Prostate gland (tissue), 2 donors: ENCODE measurements at regions not wholly inside any gene's neighbourhood (a gene's known extent, or its start where the extent isn't known, plus 50 kb on each side); places are given as distances from the start of the nearest gene placed in this dataset.

Source experiments
- DNase-seq: peaks from one replicate; pipeline ENCODE4 v3.0.0-alpha.2; 2019; ENCODE audit warnings: low spot score
- H3K27ac ChIP-seq, 2 donors: fragments of 200-600 bp; sonication (generic); 2 replicates each; pipeline ENCODE4 v1.5.1; 2017 to 2019
- H3K27me3 ChIP-seq: fragments of 200-600 bp; sonication (generic); replicated peaks from 2 replicates; pipeline ENCODE4 v1.5.1; 2019; ENCODE audit not compliant: insufficient read depth
- H3K36me3 ChIP-seq, 2 donors: fragments of 200-600 bp; sonication (generic); 1 replicate in 1 of 2; 2 replicates in 1 of 2; pipeline versions ENCODE4 v1.5.1 to v1.8.1; 2017 to 2019
- H3K4me1 ChIP-seq: fragments of 200-600 bp; sonication (generic); replicated peaks from 2 replicates; pipeline ENCODE4 v1.5.1; 2019
- H3K4me3 ChIP-seq, 2 donors: fragments of 200-600 bp; sonication (generic); 2 replicates each; pipeline ENCODE4 v1.5.1; 2017 to 2019
- H3K9me3 ChIP-seq: fragments of 200-600 bp; sonication (generic); 2 replicates; pipeline ENCODE4 v1.5.1; 2017
- POLR2A ChIP-seq: fragments of 450-650 bp; IDR thresholded peaks from one replicate; pipeline ENCODE4 v1.6.1; 2016; ENCODE audit warnings: antibody characterized with exemption, mild to moderate bottlenecking
- POLR2AphosphoS5 ChIP-seq: sonication (generic); formaldehyde crosslinking; IDR thresholded peaks from one replicate; pipeline ENCODE4 v1.6.1; 2017; ENCODE audit warnings: antibody characterized with exemption
- WGBS: methylation state at CpG from one replicate; pipeline ENCODE4 v1.1.5; 2018; 5-methylcytosine and 5-hydroxymethylcytosine counted together
- intact Hi-C: fragments of 100-400 bp; cut with DNase I; formaldehyde crosslinking; loops from one replicate; pipeline ENCODE4 v1.14.2; 2022
- TF ChIP-seq, protein P1 (sequence below), 4 experiments: fragments of 200-600 bp in 2 of 4; fragments of 450-650 bp in 2 of 4; sonication (generic) in 2 of 4; IDR thresholded peaks; 1 replicate in 3 of 4; 2 replicates in 1 of 4; pipeline ENCODE4 v1.5.1; 2016 to 2019; ENCODE audit warnings: antibody characterized with exemption in 4 of 4, mild to moderate bottlenecking in 2 of 4, moderate library complexity in 2 of 4

DNA sequence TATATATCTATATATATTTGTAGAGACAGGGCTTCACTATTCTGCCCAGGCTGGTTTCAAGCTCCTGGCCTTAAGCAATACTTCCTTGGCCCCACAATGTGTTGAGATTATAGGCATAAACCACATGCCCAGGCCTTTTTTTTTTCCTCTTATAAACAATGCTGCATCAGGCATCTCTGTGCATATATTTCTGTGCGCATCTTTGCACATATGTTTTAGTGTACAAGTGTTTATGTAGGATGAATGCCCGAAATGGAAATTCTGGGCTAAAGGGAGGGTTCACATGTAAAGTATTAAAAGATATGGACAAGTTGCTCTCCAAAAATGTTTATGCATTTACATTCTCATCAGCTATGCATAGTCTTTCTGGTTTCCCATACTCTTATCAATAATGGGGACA, 183.2 kb upstream of the SPRED2 start:
- Histone ChIP-seq H3K36me3 (no peaks in the 10 kb centered on the region), H3K27me3 (no peaks in the 10 kb centered on the region), H3K27ac (no peak overlapping the region), H3K4me3 (no peak overlapping the region), H3K4me1 (no peaks in the 10 kb centered on the region), H3K9me3 (no peaks in the 10 kb centered on the region)
- TF ChIP-seq, protein P1, sequence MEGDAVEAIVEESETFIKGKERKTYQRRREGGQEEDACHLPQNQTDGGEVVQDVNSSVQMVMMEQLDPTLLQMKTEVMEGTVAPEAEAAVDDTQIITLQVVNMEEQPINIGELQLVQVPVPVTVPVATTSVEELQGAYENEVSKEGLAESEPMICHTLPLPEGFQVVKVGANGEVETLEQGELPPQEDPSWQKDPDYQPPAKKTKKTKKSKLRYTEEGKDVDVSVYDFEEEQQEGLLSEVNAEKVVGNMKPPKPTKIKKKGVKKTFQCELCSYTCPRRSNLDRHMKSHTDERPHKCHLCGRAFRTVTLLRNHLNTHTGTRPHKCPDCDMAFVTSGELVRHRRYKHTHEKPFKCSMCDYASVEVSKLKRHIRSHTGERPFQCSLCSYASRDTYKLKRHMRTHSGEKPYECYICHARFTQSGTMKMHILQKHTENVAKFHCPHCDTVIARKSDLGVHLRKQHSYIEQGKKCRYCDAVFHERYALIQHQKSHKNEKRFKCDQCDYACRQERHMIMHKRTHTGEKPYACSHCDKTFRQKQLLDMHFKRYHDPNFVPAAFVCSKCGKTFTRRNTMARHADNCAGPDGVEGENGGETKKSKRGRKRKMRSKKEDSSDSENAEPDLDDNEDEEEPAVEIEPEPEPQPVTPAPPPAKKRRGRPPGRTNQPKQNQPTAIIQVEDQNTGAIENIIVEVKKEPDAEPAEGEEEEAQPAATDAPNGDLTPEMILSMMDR (IDR thresholded peaks at IDR 0.05): no peak
- no peak for TF ChIP-seq POLR2A
- TF ChIP-seq POLR2AphosphoS5: no peak
- WGBS: 97% methylated on average over 2 of the region's 2 CpGs
- intact Hi-C loops: no loop called here
- no peak for DNase-seq

DNA sequence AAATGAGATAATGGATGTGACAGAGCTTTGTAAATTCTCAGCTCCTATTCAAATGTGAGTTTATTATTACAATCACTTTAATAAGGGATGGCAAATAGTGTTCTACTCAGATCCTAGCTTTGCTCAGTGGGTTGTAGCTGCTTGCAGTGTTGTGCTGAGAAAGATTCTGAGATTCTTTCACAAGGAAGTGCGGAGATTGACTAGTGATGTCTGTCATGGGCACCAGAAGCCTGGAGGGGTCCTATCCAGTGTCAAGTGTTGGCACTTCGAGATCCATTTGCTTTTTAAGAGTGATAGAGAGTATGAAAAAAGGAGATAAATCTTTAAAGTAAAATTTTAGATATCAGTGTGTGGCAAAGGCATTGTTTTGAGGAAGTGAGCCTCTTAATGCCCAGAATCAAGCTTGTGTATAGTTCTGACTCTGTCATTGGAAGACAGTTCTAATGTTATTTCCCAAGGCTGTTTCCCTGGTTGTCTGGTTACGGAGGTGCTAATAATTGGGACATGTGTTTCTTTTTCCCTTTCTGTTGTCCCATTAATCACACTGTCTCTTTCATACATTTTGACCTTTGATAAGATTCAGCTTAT, 181.7 kb upstream of the SPRED2 start:
- Histone ChIP-seq H3K27me3 (no peaks in the 10 kb centered on the region), H3K36me3 (no peaks in the 10 kb centered on the region), H3K9me3 (no peaks in the 10 kb centered on the region), H3K4me3 (no peak overlapping the region), H3K4me1 (no peaks in the 10 kb centered on the region), H3K27ac (no peak overlapping the region)
- DNase-seq: no peak
- TF ChIP-seq POLR2AphosphoS5: no peak
- no peak for TF ChIP-seq POLR2A
- TF ChIP-seq, protein P1 (IDR thresholded peaks at IDR 0.05): no peak
- WGBS: 95% methylated on average over 3 of the region's 3 CpGs
- intact Hi-C loops: no loop called here

DNA sequence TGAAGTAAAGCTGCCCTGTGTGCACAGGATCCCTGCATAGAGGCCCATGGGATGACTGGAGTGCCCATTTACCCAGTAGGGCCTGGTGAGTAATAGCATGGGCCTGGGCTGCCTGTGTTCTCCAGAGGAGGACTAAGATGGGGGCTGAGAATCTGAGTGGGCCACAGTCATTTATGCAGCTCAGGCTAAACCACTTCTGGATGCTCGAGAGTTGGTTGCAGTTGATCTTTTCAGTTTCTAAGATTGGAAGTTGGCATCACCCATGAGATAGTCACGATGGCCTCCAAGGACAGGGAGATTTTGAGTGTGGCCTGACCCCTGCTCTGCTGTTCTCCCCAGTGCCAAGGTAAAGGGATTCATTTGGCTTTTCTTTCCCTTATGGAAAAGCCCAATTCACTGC, 179.1 kb upstream of the SPRED2 start:
- Histone ChIP-seq H3K27me3 (no peaks in the 10 kb centered on the region), H3K4me3 (no peak overlapping the region), H3K9me3 (no peaks in the 10 kb centered on the region), H3K4me1 (no peaks in the 10 kb centered on the region), H3K27ac (no peak overlapping the region), H3K36me3 (no peaks in the 10 kb centered on the region)
- 98% methylated on average over 2 of the region's 2 CpGs for WGBS
- TF ChIP-seq, protein P1 (IDR thresholded peaks at IDR 0.05): no peak
- no peak for TF ChIP-seq POLR2AphosphoS5
- TF ChIP-seq POLR2A: no peak
- intact Hi-C loops: no loop called here
- DNase-seq: no peak

DNA sequence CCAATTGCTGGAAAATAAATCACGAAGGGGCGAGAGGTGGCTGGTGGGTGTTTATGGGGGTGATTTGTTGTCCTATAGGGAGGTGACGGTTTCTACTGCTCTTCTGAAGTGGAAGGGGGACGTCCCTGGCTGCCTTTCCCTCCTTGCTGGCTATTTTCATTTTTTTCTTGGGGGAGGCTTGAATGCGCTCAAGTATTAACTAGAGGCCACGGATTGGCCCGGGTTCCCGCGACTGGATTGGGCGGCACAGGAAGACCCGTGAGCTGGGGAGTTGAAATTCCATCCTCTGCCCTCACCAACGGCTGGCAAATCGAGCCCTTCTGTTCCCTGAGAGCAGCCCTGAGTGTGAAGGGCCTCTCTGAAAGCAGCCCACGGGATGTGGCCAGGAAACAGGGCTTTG, 176.5 kb upstream of the SPRED2 start:
- Histone ChIP-seq H3K27me3 (no peaks in the 10 kb centered on the region), H3K27ac (no peak overlapping the region), H3K9me3 (no peaks in the 10 kb centered on the region), H3K4me1 (no peaks in the 10 kb centered on the region), H3K4me3 (no peak overlapping the region), H3K36me3 (no peaks in the 10 kb centered on the region)
- TF ChIP-seq POLR2A: no peak
- TF ChIP-seq, protein P1 (IDR thresholded peaks at IDR 0.05): no peak
- no peak for TF ChIP-seq POLR2AphosphoS5
- intact Hi-C loops: no loop called here
- DNase-seq: no peak
- WGBS: 42% methylated on average over 14 of the region's 14 CpGs

DNA sequence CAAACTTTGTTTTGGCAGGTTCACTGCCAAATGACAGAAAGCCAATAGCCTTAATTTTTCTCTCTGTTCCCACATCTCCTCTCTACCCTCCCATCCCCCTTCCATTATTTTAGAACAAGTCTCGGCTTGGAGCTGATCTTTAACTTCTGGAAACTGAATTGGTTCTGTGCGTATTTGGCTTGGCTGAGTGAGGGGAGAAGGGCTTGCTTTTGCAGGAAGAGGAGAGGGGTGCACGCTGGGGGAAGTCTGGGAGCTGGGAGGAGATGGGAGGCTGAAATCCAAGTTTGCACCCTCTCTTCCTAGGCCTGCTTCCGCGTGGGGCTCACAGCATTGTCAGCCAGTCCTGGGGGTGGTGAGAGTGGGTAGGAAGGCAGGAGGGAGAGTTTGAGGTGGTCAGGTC, 176.1 kb upstream of the SPRED2 start:
- Histone ChIP-seq H3K9me3 (no peaks in the 10 kb centered on the region), H3K4me3 (no peak overlapping the region), H3K36me3 (no peaks in the 10 kb centered on the region), H3K27me3 (no peaks in the 10 kb centered on the region), H3K27ac (no peak overlapping the region), H3K4me1 (no peaks in the 10 kb centered on the region)
- DNase-seq: no peak
- intact Hi-C loops: no loop called here
- 20% methylated on average over 5 of the region's 5 CpGs for WGBS
- TF ChIP-seq, protein P1 (IDR thresholded peaks at IDR 0.05): no peak
- TF ChIP-seq POLR2AphosphoS5 (no peak), POLR2A (no peak)
